ENCODE measurements at regions not wholly inside any gene's neighbourhood (a gene's known extent, or its start where the extent isn't known, plus 50 kb on each side); places are given as distances from the start of the nearest gene placed in this dataset.

DNA sequence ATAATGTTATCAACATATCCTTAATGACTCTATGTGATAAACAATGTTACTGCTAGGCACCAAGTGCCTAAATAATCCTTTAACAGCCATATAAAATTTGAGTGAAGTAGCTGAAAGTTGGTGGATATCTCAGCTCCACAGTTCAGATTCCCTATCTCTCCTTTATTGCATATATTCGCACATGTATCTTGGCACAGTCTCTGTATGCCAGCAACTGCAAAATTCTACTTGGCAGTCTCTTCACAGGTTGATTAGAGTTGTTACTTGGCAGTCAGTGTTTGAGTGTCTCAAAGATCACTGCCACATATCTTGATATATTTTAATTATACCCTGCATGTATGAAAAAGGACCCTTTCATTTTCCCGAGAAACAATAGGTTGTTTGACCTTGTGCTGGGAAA is 879.3 kb downstream of the OLFM4 start:
- H3K4me3 ChIP-seq (ENCODE audit: low read depth, low read length): no peak overlapping the region
- H3K36me3 ChIP-seq (ENCODE audit: control insufficient read depth, insufficient read depth, low read length): no peaks in the 10 kb centered on the region
- DNase-seq (ENCODE audit: low read depth): no peak
- H3K27me3 ChIP-seq (ENCODE audit: control insufficient read depth, insufficient read depth, low read length): no peaks in the 10 kb centered on the region
- no peak for FAIRE-seq
- TF ChIP-seq, protein P1, sequence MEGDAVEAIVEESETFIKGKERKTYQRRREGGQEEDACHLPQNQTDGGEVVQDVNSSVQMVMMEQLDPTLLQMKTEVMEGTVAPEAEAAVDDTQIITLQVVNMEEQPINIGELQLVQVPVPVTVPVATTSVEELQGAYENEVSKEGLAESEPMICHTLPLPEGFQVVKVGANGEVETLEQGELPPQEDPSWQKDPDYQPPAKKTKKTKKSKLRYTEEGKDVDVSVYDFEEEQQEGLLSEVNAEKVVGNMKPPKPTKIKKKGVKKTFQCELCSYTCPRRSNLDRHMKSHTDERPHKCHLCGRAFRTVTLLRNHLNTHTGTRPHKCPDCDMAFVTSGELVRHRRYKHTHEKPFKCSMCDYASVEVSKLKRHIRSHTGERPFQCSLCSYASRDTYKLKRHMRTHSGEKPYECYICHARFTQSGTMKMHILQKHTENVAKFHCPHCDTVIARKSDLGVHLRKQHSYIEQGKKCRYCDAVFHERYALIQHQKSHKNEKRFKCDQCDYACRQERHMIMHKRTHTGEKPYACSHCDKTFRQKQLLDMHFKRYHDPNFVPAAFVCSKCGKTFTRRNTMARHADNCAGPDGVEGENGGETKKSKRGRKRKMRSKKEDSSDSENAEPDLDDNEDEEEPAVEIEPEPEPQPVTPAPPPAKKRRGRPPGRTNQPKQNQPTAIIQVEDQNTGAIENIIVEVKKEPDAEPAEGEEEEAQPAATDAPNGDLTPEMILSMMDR (IDR thresholded peaks at IDR 0.05; ENCODE audit: insufficient read depth, low read length, severe bottlenecking): no peak

DNA sequence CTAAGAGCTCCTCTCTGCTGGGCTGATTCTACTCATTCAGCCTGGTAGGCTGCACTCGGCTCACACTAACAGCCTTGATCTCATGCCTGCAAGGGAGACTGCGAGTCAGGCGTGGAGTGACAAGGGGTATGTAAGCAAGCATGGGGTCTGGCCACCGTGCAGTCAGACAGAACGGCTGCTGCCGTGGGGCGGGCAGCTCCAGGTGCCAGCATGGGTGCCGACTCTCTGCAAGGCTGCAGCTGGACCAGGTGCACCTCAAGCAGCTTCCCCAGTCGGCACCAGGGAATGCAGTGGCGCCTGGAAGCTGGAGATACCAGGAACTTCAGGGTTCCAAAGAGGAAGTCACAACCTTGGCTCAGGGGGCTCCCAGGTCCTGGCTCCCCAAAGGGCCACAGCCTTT is 892.3 kb downstream of the OLFM4 start:
- DNase-seq (ENCODE audit: low read depth) (no peak), FAIRE-seq (no peak)
- no peaks in the 10 kb centered on the region for H3K27me3 ChIP-seq (ENCODE audit: control insufficient read depth, insufficient read depth, low read length)
- TF ChIP-seq, protein P1 (IDR thresholded peaks at IDR 0.05; ENCODE audit: insufficient read depth, low read length, severe bottlenecking): no peak
- no peaks in the 10 kb centered on the region for H3K36me3 ChIP-seq (ENCODE audit: control insufficient read depth, insufficient read depth, low read length)
- H3K4me3 ChIP-seq (ENCODE audit: low read depth, low read length): no peak overlapping the region

DNA sequence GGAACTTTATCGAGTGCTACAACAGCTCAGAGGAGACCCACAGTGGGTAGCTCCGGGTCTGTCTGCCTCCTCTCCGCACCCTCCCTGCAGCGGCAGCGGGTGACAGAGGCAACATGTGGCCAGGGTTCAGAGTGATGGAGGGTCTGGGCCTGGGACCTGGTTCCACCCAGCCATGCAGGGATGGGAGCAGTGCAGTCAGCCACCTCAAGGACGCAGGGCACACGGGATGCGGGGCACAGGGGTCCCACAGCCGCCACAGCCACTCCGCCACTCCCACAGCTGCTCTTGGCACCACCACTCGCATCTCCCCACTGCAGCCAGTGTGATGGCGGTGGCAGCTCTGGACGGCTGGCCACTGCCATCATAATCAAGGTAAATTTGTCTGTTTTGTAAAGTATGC is 892.9 kb downstream of the OLFM4 start:
- Histone ChIP-seq H3K27me3 (ENCODE audit: control insufficient read depth, insufficient read depth, low read length) (no peaks in the 10 kb centered on the region), H3K36me3 (ENCODE audit: control insufficient read depth, insufficient read depth, low read length) (no peaks in the 10 kb centered on the region), H3K4me3 (ENCODE audit: low read depth, low read length) (no peak overlapping the region)
- no peak for DNase-seq (ENCODE audit: low read depth)
- TF ChIP-seq, protein P1 (IDR thresholded peaks at IDR 0.05; ENCODE audit: insufficient read depth, low read length, severe bottlenecking): no peak
- no peak for FAIRE-seq

DNA sequence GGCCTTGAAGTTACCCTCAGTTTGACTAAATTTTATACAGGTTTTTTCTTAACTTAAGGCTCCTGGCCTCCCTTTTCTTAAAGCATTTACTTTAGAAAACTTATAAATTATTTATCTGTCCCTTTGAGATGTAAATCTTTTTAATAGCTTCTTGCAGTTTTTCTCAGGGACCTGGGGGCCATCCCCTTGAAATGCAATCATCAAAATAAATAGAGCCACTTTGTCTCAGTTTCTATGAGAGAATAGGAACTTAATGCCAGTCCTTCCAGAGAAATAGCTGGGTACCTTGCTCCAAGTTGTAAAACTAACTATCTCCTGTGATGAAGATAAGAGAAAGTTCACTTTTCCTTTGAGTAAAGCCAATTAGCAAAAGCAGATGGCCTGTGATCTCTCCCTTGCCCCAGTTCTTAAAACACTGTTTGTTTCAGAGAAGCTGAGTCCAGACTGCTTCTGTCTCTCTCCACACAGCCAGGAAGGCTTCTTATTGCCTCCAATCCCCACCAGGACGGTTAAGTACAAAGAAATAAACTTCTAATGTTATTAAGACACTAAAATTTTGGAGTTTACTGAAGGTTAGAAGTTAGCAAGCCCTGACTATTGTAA is 913.1 kb downstream of the OLFM4 start:
- Histone ChIP-seq H3K36me3 (ENCODE audit: control insufficient read depth, insufficient read depth, low read length) (no peaks in the 10 kb centered on the region), H3K27me3 (ENCODE audit: control insufficient read depth, insufficient read depth, low read length) (no peaks in the 10 kb centered on the region), H3K4me3 (ENCODE audit: low read depth, low read length) (no peak overlapping the region)
- TF ChIP-seq, protein P1 (IDR thresholded peaks at IDR 0.05; ENCODE audit: insufficient read depth, low read length, severe bottlenecking): no peak
- DNase-seq (ENCODE audit: low read depth) (no peak), FAIRE-seq (no peak)

DNA sequence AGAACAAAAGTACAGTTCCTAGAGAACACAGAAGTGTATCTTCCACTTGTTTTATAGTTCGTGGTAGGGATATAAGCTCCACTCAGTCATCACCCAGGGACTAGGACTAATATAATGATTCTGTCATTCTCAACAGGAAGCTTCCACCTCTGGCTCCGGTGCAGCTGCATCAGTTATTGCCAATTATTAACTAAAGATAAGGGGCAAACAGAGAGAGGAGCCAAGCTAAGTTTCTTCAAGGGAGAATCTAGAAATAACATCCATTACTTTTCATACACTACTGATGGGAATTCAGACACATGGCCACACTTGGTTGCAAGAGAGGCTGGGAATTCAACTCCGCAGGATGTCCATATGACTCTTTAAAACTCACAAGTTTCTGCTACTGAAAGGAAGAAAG is 917.9 kb downstream of the OLFM4 start:
- no peak for FAIRE-seq
- TF ChIP-seq, protein P1 (IDR thresholded peaks at IDR 0.05; ENCODE audit: insufficient read depth, low read length, severe bottlenecking): no peak
- Histone ChIP-seq H3K4me3 (ENCODE audit: low read depth, low read length) (no peak overlapping the region), H3K36me3 (ENCODE audit: control insufficient read depth, insufficient read depth, low read length) (no peaks in the 10 kb centered on the region), H3K27me3 (ENCODE audit: control insufficient read depth, insufficient read depth, low read length) (no peaks in the 10 kb centered on the region)
- no peak for DNase-seq (ENCODE audit: low read depth)

DNA sequence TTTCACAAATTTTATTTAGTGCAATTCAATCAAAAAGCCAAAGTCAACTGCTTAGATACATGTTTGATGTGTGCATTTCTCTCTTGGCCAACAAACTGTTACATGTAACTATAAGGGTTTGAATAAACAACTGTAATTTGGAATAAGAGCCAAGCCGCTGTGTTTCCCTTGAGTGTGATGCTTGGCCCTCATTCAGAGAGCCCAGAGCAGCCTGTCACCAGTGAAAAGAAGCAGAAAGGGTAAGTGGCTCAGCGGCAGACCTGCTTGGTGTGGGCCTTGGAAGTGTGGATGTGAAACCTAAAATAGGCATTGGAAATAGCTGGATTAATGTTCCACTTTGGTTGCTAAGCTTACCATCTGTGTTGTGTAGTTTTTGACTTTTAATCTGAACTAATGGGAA is 924.6 kb downstream of the OLFM4 start:
- H3K27me3 ChIP-seq (ENCODE audit: control insufficient read depth, insufficient read depth, low read length): no peaks in the 10 kb centered on the region
- no peaks in the 10 kb centered on the region for H3K36me3 ChIP-seq (ENCODE audit: control insufficient read depth, insufficient read depth, low read length)
- DNase-seq (ENCODE audit: low read depth) (no peak), FAIRE-seq (no peak)
- no peak overlapping the region for H3K4me3 ChIP-seq (ENCODE audit: low read depth, low read length)
- TF ChIP-seq, protein P1 (IDR thresholded peaks at IDR 0.05; ENCODE audit: insufficient read depth, low read length, severe bottlenecking): no peak

Measured in bronchial epithelial cell (primary cell).